Upper lobe of left lung (tissue), 6 donors: ENCODE measurements at regions not wholly inside any gene's neighbourhood (a gene's known extent, or its start where the extent isn't known, plus 50 kb on each side); places are given as distances from the start of the nearest gene placed in this dataset.
"Not testable (repeated sequence)": the region's sequence is repeated elsewhere in the genome, so short reads cannot be mapped to it uniquely, and the experiment has no call there.

Source experiments
- ATAC-seq, 2 donors: fragments of 200-7000 bp; cut with Tn5 transposase; one replicate each; pipeline ENCODE4 v1.9.1; 2022; ENCODE audit warnings: mild to moderate bottlenecking in 2 of 2, moderate library complexity in 2 of 2; ENCODE audit not compliant: low FRiP score in 2 of 2
- DNase-seq, 2 donors: peaks; one replicate each; pipeline ENCODE4 v3.0.0-alpha.2; 2019 to 2020
- H3K27ac ChIP-seq, 4 donors: fragments of 200-600 bp; sonication (generic); one replicate each; pipeline ENCODE4 v1.5.1; 2016 to 2019
- H3K27me3 ChIP-seq, 4 donors: fragments of 200-600 bp; sonication (generic); one replicate each; pipeline ENCODE4 v1.5.1; 2017 to 2019
- H3K36me3 ChIP-seq, 4 donors: fragments of 200-600 bp; sonication (generic); one replicate each; pipeline ENCODE4 v1.5.1; 2016 to 2019
- H3K4me1 ChIP-seq, 4 donors: fragments of 200-600 bp; sonication (generic); one replicate each; pipeline ENCODE4 v1.5.1; 2018 to 2019
- H3K4me3 ChIP-seq, 4 donors: fragments of 200-600 bp; sonication (generic); one replicate each; pipeline ENCODE4 v1.5.1; 2017 to 2019; ENCODE audit warnings: mild to moderate bottlenecking in 2 of 4, moderate library complexity in 1 of 4
- H3K9me3 ChIP-seq, 4 donors: fragments of 200-600 bp; sonication (generic); one replicate each; pipeline ENCODE4 v1.5.1; 2018 to 2019
- EP300 ChIP-seq, 4 donors: sonication (generic); formaldehyde crosslinking; IDR thresholded peaks; one replicate each; pipeline ENCODE4 v1.5.1; 2017; ENCODE audit warnings: antibody characterized with exemption in 4 of 4, control low read depth in 2 of 4
- POLR2A ChIP-seq, 4 donors: fragments of 450-650 bp; IDR thresholded peaks; one replicate each; pipeline ENCODE4 v1.5.1; 2016 to 2017; ENCODE audit warnings: antibody characterized with exemption in 4 of 4, mild to moderate bottlenecking in 2 of 4
- POLR2AphosphoS5 ChIP-seq, 2 donors: sonication (generic); formaldehyde crosslinking; IDR thresholded peaks; one replicate each; pipeline ENCODE4 v1.5.1; 2017; ENCODE audit warnings: antibody characterized with exemption in 2 of 2
- WGBS, 2 donors: methylation state at CpG; one replicate each; pipeline ENCODE4 v1.1.5; 2017 to 2018; 5-methylcytosine and 5-hydroxymethylcytosine counted together
- TF ChIP-seq, protein P1 (sequence below), 6 experiments: fragments of 450-650 bp in 4 of 6; fragments of 200-600 bp in 2 of 6; sonication (generic) in 2 of 6; IDR thresholded peaks; one replicate each; pipeline ENCODE4 v1.5.1; 2016 to 2019; ENCODE audit warnings: antibody characterized with exemption in 6 of 6
- donor health status: DM: no; HTN: no; CAD: no; lungs with moderate emphysema.
- donor health status: DM: no; HTN: yes; CAD: no; lungs with severe emphysema.

DNA sequence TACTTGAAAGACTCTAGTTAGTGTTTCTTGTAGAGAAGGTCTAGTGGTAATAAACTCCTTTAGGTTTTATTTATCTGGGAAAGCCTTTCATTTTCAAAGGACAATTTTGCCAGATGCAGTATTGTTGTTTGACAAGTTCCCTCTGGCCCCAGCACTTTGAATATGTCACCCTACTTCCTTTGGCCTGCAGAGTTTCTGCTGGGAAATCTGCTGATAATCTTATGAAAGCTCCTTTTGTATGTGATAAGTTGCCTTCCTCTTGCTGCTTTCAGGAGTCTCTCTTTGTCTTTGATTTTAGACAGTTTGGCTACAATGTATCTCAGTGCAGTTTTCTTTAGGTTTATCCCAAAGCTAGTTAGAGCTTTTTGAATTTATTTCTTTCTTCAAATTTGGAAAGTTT lies 106.2 kb upstream of the L3MBTL4 start:
- ATAC-seq = no peak
- H3K9me3 ChIP-seq = peaks cover 0 to 2% (median 0%) of the 10 kb centered on the region in 4 donors
- no peaks in the 10 kb centered on the region for H3K36me3 ChIP-seq
- H3K27me3 ChIP-seq = no peaks in the 10 kb centered on the region
- TF ChIP-seq POLR2AphosphoS5 (IDR thresholded peaks at IDR 0.05) = no peak
- DNase-seq = no peak
- H3K4me1 ChIP-seq = no peaks in the 10 kb centered on the region
- H3K4me3 ChIP-seq = no peak overlapping the region
- H3K27ac ChIP-seq = no peak overlapping the region

DNA sequence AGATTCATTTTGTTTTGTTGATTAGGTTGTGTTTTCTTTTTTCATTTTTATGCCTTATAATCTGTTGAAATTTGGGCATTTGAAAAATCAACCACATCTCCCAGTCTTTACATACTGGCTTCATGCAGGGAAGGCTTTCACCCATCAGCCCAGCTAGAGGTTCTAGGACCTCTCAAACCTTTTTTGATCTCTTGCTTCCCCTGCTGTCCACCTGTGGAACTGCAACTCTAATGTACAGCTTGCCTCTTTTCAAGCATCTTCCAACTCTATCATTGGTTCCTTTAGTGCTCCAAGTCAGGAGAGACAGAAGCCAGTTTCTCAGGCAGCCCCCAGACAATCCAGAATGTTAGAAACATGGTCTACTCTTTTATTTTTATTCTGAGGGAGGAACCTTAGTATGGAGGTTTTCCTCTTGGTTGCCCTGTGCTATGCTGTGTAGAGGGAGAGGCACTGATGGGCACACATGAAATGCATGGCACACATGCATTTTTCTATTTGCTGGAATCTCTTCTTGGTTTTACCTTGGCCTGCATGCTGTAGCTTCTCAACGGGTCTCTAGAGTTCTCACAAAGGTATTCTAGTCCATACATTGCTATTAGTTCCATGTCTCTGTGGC lies 107.2 kb upstream of the L3MBTL4 start:
- H3K9me3 ChIP-seq = no peaks in the 10 kb centered on the region
- no peaks in the 10 kb centered on the region for H3K36me3 ChIP-seq
- H3K27ac ChIP-seq = no peak overlapping the region
- H3K4me1 ChIP-seq = no peaks in the 10 kb centered on the region
- ATAC-seq (peak in 1 of 2 donors; percentile 53), DNase-seq (peak in 1 of 2 donors; percentile 28)
- no peaks in the 10 kb centered on the region for H3K27me3 ChIP-seq
- no peak overlapping the region for H3K4me3 ChIP-seq
- TF ChIP-seq, protein P1, sequence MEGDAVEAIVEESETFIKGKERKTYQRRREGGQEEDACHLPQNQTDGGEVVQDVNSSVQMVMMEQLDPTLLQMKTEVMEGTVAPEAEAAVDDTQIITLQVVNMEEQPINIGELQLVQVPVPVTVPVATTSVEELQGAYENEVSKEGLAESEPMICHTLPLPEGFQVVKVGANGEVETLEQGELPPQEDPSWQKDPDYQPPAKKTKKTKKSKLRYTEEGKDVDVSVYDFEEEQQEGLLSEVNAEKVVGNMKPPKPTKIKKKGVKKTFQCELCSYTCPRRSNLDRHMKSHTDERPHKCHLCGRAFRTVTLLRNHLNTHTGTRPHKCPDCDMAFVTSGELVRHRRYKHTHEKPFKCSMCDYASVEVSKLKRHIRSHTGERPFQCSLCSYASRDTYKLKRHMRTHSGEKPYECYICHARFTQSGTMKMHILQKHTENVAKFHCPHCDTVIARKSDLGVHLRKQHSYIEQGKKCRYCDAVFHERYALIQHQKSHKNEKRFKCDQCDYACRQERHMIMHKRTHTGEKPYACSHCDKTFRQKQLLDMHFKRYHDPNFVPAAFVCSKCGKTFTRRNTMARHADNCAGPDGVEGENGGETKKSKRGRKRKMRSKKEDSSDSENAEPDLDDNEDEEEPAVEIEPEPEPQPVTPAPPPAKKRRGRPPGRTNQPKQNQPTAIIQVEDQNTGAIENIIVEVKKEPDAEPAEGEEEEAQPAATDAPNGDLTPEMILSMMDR (IDR thresholded peaks at IDR 0.05) = peak; percentile 21 to 71 (median 61)
- TF ChIP-seq EP300 (IDR thresholded peaks at IDR 0.05) = no peak
- 50 to 67% methylated on average over 1 of the region's 1 CpG for WGBS, 2 donors

DNA sequence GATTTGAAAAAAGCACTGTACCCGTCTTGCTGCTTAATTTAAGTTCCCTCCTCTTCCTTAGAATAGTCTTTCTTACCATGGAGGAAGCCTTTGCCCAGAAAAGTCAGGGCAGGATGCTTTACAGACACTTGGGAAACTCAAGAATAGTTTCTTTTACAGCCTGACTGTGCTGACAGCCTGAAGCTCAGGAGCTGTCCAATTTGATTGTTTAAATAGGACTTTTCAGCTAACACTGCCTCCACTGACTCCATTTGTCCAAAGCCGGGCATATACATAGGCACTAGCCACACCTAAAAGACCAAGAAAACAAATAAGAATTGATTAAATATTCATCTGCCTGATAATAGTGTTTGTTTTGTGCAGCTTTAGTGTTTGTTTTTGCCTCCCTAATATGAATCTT lies 110.9 kb upstream of the L3MBTL4 start:
- H3K4me3 ChIP-seq = no peak overlapping the region
- H3K27ac ChIP-seq = no peak overlapping the region
- no peaks in the 10 kb centered on the region for H3K27me3 ChIP-seq
- 46 to 48% methylated on average over 2 of the region's 2 CpGs for WGBS, 2 donors
- DNase-seq (no peak), ATAC-seq (no peak)
- H3K9me3 ChIP-seq = no peaks in the 10 kb centered on the region
- H3K36me3 ChIP-seq = no peaks in the 10 kb centered on the region
- TF ChIP-seq, protein P1 (IDR thresholded peaks at IDR 0.05) = no peak
- TF ChIP-seq POLR2AphosphoS5 (IDR thresholded peaks at IDR 0.05) (no peak), POLR2A (IDR thresholded peaks at IDR 0.05) (no peak), EP300 (IDR thresholded peaks at IDR 0.05) (no peak)
- H3K4me1 ChIP-seq = no peaks in the 10 kb centered on the region

DNA sequence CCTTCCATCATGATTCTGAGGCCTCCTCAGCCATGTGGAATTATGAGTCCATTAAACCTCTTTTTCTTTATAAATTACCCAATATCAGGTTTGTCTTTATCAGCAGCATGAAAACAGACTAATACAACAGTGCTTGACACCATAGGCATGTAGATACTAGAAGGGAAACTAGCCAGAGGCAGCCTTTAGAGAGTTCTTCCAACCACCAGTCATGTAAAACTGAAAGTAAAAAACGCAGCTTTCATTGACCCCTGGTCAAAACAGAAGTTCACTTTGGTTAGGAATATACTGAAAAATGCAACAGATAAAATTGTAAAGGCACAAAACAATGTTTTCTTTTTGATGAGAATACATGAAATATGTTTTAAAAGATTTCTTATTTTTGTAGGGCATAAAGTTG lies 122.8 kb upstream of the L3MBTL4 start:
- H3K27me3 ChIP-seq = no peaks in the 10 kb centered on the region
- TF ChIP-seq, protein P1 (IDR thresholded peaks at IDR 0.05) = no peak
- no peak for TF ChIP-seq POLR2A (IDR thresholded peaks at IDR 0.05)
- no peak for TF ChIP-seq POLR2AphosphoS5 (IDR thresholded peaks at IDR 0.05)
- TF ChIP-seq EP300 (IDR thresholded peaks at IDR 0.05) = no peak
- no peak overlapping the region for H3K4me3 ChIP-seq
- H3K27ac ChIP-seq = no peak overlapping the region
- 7 to 8% methylated on average over 1 of the region's 1 CpG for WGBS, 2 donors
- ATAC-seq (no peak), DNase-seq (no peak)
- peaks cover 0 to 3% (median 0%) of the 10 kb centered on the region in 4 donors for H3K4me1 ChIP-seq
- H3K36me3 ChIP-seq = no peaks in the 10 kb centered on the region
- H3K9me3 ChIP-seq = no peaks in the 10 kb centered on the region

DNA sequence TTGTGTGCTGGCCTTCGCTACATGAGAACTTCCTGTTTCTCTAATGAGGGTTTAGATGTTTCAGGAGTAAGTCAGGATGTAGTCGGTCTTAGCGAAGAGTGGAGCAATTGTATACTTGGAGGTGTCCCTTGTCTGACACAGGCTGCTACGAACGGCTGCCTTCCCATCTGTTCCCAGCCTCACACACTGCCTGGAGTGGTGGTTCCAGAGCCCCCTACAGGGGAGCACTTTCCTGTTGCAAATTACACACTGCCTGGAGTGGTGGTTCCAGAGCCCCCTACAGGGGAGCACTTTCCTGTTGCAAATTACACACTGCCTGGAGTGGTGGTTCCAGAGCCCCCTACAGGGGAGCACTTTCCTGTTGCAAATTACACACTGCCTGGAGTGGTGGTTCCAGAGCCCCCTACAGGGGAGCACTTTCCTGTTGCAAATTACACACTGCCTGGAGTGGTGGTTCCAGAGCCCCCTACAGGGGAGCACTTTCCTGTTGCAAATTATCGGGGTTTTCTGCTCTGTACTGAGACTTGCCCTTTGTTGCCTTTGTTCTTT lies 126.5 kb upstream of the L3MBTL4 start:
- H3K4me3 ChIP-seq, ATAC-seq, H3K27ac ChIP-seq, H3K27me3 ChIP-seq, H3K9me3 ChIP-seq, H3K36me3 ChIP-seq, H3K4me1 ChIP-seq, DNase-seq: not testable (repeated sequence)
- 56 to 69% methylated on average over 6 of the region's 6 CpGs for WGBS, 2 donors

DNA sequence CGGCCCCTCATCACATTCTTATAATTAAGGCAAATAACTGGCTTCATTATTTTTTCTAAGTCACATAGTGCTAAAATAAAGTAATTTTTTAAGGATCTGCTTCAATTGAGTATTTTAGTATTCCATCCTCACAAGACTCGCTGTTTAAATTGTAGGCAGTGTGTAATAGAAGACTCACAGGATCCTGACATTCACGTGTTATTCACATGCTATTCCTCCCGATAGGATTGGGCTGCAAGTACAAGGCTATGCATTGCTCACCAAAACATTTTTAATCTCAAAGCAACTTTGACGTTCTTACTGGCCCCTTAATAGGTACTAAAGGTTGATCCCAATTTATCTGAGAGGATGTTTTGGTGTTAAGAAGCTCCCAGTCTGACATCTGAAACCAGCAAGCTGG lies 127.6 kb upstream of the L3MBTL4 start:
- no peaks in the 10 kb centered on the region for H3K27me3 ChIP-seq
- 87 to 88% methylated on average over 5 of the region's 5 CpGs for WGBS, 2 donors
- no peak overlapping the region for H3K27ac ChIP-seq
- peaks cover 0 to 3% (median 0%) of the 10 kb centered on the region in 4 donors for H3K4me1 ChIP-seq
- H3K9me3 ChIP-seq = no peaks in the 10 kb centered on the region
- DNase-seq = no peak
- no peaks in the 10 kb centered on the region for H3K36me3 ChIP-seq
- H3K4me3 ChIP-seq = no peak overlapping the region
- ATAC-seq = no peak
- TF ChIP-seq EP300 (IDR thresholded peaks at IDR 0.05) = no peak
